CD4-positive, alpha-beta T cell treated with Interferon alpha-2 for 1 hour (primary cell): ENCODE measurements at regions not wholly inside any gene's neighbourhood (a gene's known extent, or its start where the extent isn't known, plus 50 kb on each side); places are given as distances from the start of the nearest gene placed in this dataset.
A peak's percentile ranks its signal among the peaks of the same experiment; 100 is the strongest.
"Not testable (repeated sequence)": the region's sequence is repeated elsewhere in the genome, so short reads cannot be mapped to it uniquely, and the experiment has no call there.

Source experiments
- DNase-seq, 2 donors: peaks; one replicate each; pipeline ENCODE4 v3.0.0-alpha.2; 2020 to 2022

GRCh38 chr12:69030321-69030720 is 97.3 kb upstream of the CPM start:
- DNase-seq: no peak

- no peak for DNase-seq
Observed at GRCh38 chr12:69036533-69036932, 103.6 kb upstream of the CPM start.

- DNase-seq: no peak
Observed at GRCh38 chr12:69036999-69037398, 104.0 kb upstream of the CPM start.

GRCh38 chr12:69039911-69040310 is 106.9 kb upstream of the CPM start:
- peak; percentile 4 to 6 for DNase-seq

- no peak for DNase-seq
Observed at GRCh38 chr12:69042557-69042956, 109.6 kb upstream of the CPM start.

- DNase-seq: no peak
Observed at GRCh38 chr12:69042970-69043369, 110.0 kb upstream of the CPM start.

- no peak for DNase-seq
Observed at GRCh38 chr12:69044887-69045286, 111.9 kb upstream of the CPM start.

- no peak for DNase-seq
Observed at GRCh38 chr12:69045430-69045829, 112.5 kb upstream of the CPM start.

- DNase-seq: no peak
Observed at GRCh38 chr12:69046363-69046762, 113.4 kb upstream of the CPM start.

GRCh38 chr12:69046920-69047319 is 113.9 kb upstream of the CPM start:
- DNase-seq: no peak

- DNase-seq: no peak
Observed at GRCh38 chr12:69047990-69048389, 115.0 kb upstream of the CPM start.

- DNase-seq: not testable (repeated sequence)
Observed at GRCh38 chr12:69049855-69050254, 116.9 kb upstream of the CPM start.

- no peak for DNase-seq
Observed at GRCh38 chr12:69052613-69053408, 119.8 kb upstream of the CPM start.

GRCh38 chr12:69054343-69055056 is 121.5 kb upstream of the CPM start:
- no peak for DNase-seq

GRCh38 chr12:69055280-69055679 is 122.3 kb upstream of the CPM start:
- DNase-seq: no peak

- peak in 1 of 2 donors; percentile 9 for DNase-seq
Observed at GRCh38 chr12:69055706-69056105, 122.7 kb upstream of the CPM start.

GRCh38 chr12:69056743-69057515 is 124.0 kb upstream of the CPM start:
- no peak for DNase-seq

GRCh38 chr12:69057742-69058141 is 124.8 kb upstream of the CPM start:
- no peak for DNase-seq

GRCh38 chr12:69059465-69060457 is 126.8 kb upstream of the CPM start:
- peak in 1 of 2 donors; percentile 12 for DNase-seq

GRCh38 chr12:69061574-69061973 is 128.6 kb upstream of the CPM start:
- DNase-seq: no peak

GRCh38 chr12:69062621-69063237 is 129.8 kb upstream of the CPM start:
- DNase-seq: no peak
